ENCODE measurements at regions not wholly inside any gene's neighbourhood (a gene's known extent, or its start where the extent isn't known, plus 50 kb on each side); places are given as distances from the start of the nearest gene placed in this dataset.

- DNase-seq = no peak
- no peak overlapping the region for H3K27ac Mint-ChIP-seq
- no peaks in the 10 kb centered on the region for H3K9me3 Mint-ChIP-seq
- no peak overlapping the region for H3K4me3 Mint-ChIP-seq
- intact Hi-C loops (cut with micrococcal nuclease) = no loop called here
- no peaks in the 10 kb centered on the region for H3K36me3 Mint-ChIP-seq (ENCODE audit: low read depth)
- no peaks in the 10 kb centered on the region for H3K27me3 Mint-ChIP-seq
- H3K4me1 Mint-ChIP-seq = no peaks in the 10 kb centered on the region
Observed at GRCh38 chr11:30650266-30650665, 64.1 kb upstream of the MPPED2 start.
